ENCODE measurements at regions not wholly inside any gene's neighbourhood (a gene's known extent, or its start where the extent isn't known, plus 50 kb on each side); places are given as distances from the start of the nearest gene placed in this dataset.

DNA sequence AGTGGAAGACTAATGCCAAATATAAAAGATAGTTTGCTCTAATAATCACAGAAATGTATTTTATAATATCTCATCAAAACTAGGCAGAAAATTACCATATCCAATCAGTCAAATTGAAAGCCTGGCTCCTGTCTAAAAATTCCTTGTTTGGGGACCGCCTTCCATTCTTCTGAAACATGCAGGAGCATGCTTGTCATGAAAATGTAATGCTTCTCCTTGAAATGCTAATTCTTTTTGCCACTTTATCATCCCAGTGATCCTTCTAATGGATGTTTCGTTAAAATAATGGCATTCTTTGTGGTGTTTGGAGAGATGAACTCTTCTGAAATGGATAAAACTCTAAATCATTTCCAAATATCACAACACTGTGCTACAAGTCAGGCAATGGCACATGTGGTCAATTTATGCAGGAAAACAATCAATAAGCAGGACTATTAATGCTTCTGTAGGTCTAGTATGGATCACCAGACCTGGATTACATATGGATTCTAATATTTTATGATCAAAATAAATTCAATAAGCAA is 1039.1 kb upstream of the NXPH2 start:
- no peak for DNase-seq
- Histone ChIP-seq H3K27me3 (no peaks in the 10 kb centered on the region), H3K4me1 (no peaks in the 10 kb centered on the region), H3K27ac (no peak overlapping the region), H3K36me3 (no peaks in the 10 kb centered on the region), H3K4me3 (no peak overlapping the region), H3K9me3 (no peaks in the 10 kb centered on the region)
- TF ChIP-seq, protein P1, sequence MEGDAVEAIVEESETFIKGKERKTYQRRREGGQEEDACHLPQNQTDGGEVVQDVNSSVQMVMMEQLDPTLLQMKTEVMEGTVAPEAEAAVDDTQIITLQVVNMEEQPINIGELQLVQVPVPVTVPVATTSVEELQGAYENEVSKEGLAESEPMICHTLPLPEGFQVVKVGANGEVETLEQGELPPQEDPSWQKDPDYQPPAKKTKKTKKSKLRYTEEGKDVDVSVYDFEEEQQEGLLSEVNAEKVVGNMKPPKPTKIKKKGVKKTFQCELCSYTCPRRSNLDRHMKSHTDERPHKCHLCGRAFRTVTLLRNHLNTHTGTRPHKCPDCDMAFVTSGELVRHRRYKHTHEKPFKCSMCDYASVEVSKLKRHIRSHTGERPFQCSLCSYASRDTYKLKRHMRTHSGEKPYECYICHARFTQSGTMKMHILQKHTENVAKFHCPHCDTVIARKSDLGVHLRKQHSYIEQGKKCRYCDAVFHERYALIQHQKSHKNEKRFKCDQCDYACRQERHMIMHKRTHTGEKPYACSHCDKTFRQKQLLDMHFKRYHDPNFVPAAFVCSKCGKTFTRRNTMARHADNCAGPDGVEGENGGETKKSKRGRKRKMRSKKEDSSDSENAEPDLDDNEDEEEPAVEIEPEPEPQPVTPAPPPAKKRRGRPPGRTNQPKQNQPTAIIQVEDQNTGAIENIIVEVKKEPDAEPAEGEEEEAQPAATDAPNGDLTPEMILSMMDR (IDR thresholded peaks at IDR 0.05), result no peak
- TF ChIP-seq POLR2A (IDR thresholded peaks at IDR 0.05), result no peak

DNA sequence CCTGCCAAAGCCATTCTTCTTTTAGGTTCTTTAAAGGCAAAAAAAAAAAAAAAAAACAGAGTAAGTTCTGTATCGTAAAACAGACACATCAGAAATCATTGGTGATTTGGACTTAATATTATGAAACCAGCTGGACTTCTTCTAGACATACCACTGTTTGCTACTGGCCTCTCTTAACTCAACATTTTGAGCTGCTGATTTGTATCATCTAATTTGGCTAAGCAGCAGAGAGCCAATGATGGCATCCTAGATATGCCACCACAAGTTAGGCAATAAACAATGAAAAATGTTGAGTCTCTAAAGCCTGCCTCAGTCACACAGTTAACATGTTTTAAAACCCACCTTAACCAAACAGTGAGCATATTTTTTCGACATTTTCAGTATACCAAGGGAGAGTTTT is 1034.3 kb upstream of the NXPH2 start:
- no peak for TF ChIP-seq POLR2A (IDR thresholded peaks at IDR 0.05)
- TF ChIP-seq, protein P1 (IDR thresholded peaks at IDR 0.05), result no peak
- no peak overlapping the region for H3K4me3 ChIP-seq
- no peaks in the 10 kb centered on the region for H3K9me3 ChIP-seq
- no peaks in the 10 kb centered on the region for H3K36me3 ChIP-seq
- no peak overlapping the region for H3K27ac ChIP-seq
- no peak for DNase-seq
- H3K27me3 ChIP-seq, result no peaks in the 10 kb centered on the region
- H3K4me1 ChIP-seq, result no peaks in the 10 kb centered on the region

DNA sequence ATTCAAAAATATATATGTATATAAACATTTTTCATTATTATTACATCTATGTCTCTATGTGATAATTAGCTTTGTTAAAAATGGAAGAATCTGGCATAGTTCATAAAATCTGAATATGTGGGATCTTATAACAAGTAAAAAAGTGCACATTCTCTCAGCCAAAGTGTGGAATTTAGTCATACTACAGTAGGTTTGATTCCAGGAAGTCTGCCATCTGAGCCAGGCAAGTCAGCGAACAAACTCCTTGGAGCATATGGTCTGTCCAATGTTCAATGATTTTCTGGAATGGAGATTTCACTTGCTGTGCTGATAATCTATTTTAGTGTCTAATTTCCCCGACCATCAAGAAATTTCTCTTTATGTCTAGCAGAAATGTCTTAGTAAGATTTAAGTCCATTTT is 1033.2 kb upstream of the NXPH2 start:
- H3K4me3 ChIP-seq, result no peak overlapping the region
- no peak overlapping the region for H3K27ac ChIP-seq
- H3K36me3 ChIP-seq, result no peaks in the 10 kb centered on the region
- DNase-seq, result no peak
- TF ChIP-seq, protein P1 (IDR thresholded peaks at IDR 0.05), result no peak
- TF ChIP-seq POLR2A (IDR thresholded peaks at IDR 0.05), result no peak
- H3K27me3 ChIP-seq, result no peaks in the 10 kb centered on the region
- no peaks in the 10 kb centered on the region for H3K4me1 ChIP-seq
- H3K9me3 ChIP-seq, result no peaks in the 10 kb centered on the region

DNA sequence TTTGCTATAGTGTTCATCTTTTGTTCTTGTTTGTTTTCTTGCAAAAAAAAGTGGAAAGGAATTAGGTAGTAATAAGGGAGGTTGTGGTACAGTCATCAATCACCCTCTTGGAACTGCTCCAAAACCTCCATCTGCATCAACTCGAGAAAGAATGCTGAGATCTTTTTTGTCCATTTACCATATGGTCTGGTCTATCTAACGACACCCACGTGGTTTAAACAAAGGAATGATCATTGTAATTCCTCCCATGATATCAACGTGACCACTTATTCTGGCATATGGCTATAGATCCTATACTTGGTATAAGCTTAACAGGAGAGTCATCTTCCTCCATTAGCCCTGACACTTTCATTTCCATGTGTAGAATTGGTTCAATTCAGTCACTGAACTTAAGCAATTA is 1025.3 kb upstream of the NXPH2 start:
- Histone ChIP-seq H3K27me3 (no peaks in the 10 kb centered on the region), H3K4me1 (no peaks in the 10 kb centered on the region), H3K27ac (no peak overlapping the region), H3K9me3 (no peaks in the 10 kb centered on the region), H3K36me3 (no peaks in the 10 kb centered on the region), H3K4me3 (no peak overlapping the region)
- no peak for TF ChIP-seq POLR2A (IDR thresholded peaks at IDR 0.05)
- TF ChIP-seq, protein P1 (IDR thresholded peaks at IDR 0.05), result no peak
- no peak for DNase-seq

DNA sequence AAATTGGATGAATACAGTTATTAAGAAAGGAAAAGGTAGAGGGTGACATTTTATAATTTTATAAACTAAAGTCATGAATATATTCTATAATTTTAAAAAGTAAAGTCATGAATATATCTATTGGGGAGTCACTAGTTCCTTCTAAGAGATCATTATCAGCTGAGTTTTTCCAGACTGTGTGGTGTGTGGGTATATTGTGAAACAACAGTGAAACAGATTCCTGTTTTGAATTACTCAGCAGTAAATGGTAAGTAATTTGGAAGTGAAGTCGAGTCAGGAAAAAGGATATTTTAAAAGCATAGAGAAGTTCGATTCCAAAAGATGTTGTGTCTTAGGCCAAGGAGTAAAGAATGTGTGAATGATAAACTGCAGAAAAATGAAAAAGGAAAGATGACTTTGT is 1018.2 kb upstream of the NXPH2 start:
- Histone ChIP-seq H3K9me3 (no peaks in the 10 kb centered on the region), H3K36me3 (no peaks in the 10 kb centered on the region), H3K27me3 (no peaks in the 10 kb centered on the region), H3K27ac (no peak overlapping the region), H3K4me3 (no peak overlapping the region), H3K4me1 (no peaks in the 10 kb centered on the region)
- no peak for TF ChIP-seq POLR2A (IDR thresholded peaks at IDR 0.05)
- TF ChIP-seq, protein P1 (IDR thresholded peaks at IDR 0.05), result no peak
- DNase-seq, result no peak
